ENCODE measurements at regions not wholly inside any gene's neighbourhood (a gene's known extent, or its start where the extent isn't known, plus 50 kb on each side); places are given as distances from the start of the nearest gene placed in this dataset.

DNA sequence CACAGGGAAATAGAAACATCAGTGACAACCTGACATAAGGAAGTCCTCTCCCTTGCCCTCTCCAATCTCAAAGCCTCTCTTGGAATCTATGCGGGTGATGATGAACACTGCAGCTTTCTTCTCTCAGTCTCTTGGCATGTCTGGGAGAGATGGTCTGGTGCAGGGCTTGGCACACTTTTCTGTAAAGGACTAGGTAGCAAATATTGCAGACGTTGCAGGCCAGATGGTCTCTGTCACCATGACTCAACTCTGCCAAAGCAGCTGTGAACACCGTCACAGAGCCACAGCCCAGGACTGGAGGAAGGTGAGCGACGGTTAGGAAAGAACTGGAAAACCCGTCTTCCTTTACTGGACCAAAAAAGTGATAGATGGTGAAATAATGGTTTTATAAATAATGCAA, 591.0 kb upstream of the TMEM132C start (continued):
- TF ChIP-seq, protein P1, sequence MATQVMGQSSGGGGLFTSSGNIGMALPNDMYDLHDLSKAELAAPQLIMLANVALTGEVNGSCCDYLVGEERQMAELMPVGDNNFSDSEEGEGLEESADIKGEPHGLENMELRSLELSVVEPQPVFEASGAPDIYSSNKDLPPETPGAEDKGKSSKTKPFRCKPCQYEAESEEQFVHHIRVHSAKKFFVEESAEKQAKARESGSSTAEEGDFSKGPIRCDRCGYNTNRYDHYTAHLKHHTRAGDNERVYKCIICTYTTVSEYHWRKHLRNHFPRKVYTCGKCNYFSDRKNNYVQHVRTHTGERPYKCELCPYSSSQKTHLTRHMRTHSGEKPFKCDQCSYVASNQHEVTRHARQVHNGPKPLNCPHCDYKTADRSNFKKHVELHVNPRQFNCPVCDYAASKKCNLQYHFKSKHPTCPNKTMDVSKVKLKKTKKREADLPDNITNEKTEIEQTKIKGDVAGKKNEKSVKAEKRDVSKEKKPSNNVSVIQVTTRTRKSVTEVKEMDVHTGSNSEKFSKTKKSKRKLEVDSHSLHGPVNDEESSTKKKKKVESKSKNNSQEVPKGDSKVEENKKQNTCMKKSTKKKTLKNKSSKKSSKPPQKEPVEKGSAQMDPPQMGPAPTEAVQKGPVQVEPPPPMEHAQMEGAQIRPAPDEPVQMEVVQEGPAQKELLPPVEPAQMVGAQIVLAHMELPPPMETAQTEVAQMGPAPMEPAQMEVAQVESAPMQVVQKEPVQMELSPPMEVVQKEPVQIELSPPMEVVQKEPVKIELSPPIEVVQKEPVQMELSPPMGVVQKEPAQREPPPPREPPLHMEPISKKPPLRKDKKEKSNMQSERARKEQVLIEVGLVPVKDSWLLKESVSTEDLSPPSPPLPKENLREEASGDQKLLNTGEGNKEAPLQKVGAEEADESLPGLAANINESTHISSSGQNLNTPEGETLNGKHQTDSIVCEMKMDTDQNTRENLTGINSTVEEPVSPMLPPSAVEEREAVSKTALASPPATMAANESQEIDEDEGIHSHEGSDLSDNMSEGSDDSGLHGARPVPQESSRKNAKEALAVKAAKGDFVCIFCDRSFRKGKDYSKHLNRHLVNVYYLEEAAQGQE (IDR thresholded peaks at IDR 0.05; ENCODE audit: unreplicated experiment): no peak
- no peak for TF ChIP-seq STAT1 (IDR thresholded peaks at IDR 0.05; ENCODE audit: unreplicated experiment)
- no peak for TF ChIP-seq ZNF331 (CRISPR knock-in tag; IDR thresholded peaks at IDR 0.05; ENCODE audit: low read depth)
- TF ChIP-seq POLR2AphosphoS5 (IDR thresholded peaks at IDR 0.05; ENCODE audit: low read depth): no peak
- TF ChIP-seq CREB1 (CRISPR knock-in tag; IDR thresholded peaks at IDR 0.05; ENCODE audit: low read depth): no peak

- H3K4me3 Mint-ChIP-seq: no peak overlapping the region
- Histone ChIP-seq H3K79me2 (replicated peaks; ENCODE audit: insufficient read depth) (no peaks in the 10 kb centered on the region), H3K36me3 (ENCODE audit: insufficient read depth) (no peaks in the 10 kb centered on the region), H4K20me1 (replicated peaks; ENCODE audit: insufficient read depth) (no peaks in the 10 kb centered on the region), H3K4me3 (no peak overlapping the region), H3K27me3 (ENCODE audit: insufficient read depth) (no peaks in the 10 kb centered on the region), H3K9me2 (ENCODE audit: insufficient read depth) (no peaks in the 10 kb centered on the region), H3K27ac (ENCODE audit: low read depth) (no peak overlapping the region), H3K4me2 (no peak overlapping the region), H3F3A (replicated peaks; ENCODE audit: low read depth) (no peaks in the 10 kb centered on the region), H2AFZ (no peak overlapping the region), H3K4me1 (ENCODE audit: insufficient read depth) (no peaks in the 10 kb centered on the region)
- peaks cover 10% of the 10 kb centered on the region for H3K27me3 Mint-ChIP-seq (ENCODE audit: insufficient read depth, low read depth, poor library complexity)
- no peak for ATAC-seq
- DNase-seq (ENCODE audit: low spot score): peak; percentile 88
- H3K36me3 Mint-ChIP-seq (ENCODE audit: low read depth): peaks cover 48% of the 10 kb centered on the region
- H3K9me3 Mint-ChIP-seq: peaks cover 91% of the 10 kb centered on the region
- no peaks in the 10 kb centered on the region for H3K4me1 Mint-ChIP-seq
- H3K27ac Mint-ChIP-seq: no peak overlapping the region
- no peak for TF ChIP-seq NANOG (IDR thresholded peaks at IDR 0.05; ENCODE audit: borderline replicate concordance)
- no peak for TF ChIP-seq EZH2phosphoT487 (IDR thresholded peaks at IDR 0.05; ENCODE audit: unreplicated experiment)
- peak; percentile 83 to 87 for TF ChIP-seq CTCF (conservative IDR thresholded peaks at IDR 0.05; ENCODE audit: low read depth in 2 of 2)
- TF ChIP-seq ZNF114 (CRISPR knock-in tag; IDR thresholded peaks at IDR 0.05): no peak
- no peak for TF ChIP-seq JUNB (IDR thresholded peaks at IDR 0.05; ENCODE audit: unreplicated experiment)
Measured at GRCh38 chr12:127677537-127678131, 589.3 kb upstream of the TMEM132C start.
